Stimulated activated CD4-positive, alpha-beta T cell treated with anti-CD3 and anti-CD28 coated beads, Interleukin-15, amount 100 ng/mL, for 1 hour (primary cell): ENCODE measurements at regions not wholly inside any gene's neighbourhood (a gene's known extent, or its start where the extent isn't known, plus 50 kb on each side); places are given as distances from the start of the nearest gene placed in this dataset.
"Not testable (repeated sequence)": the region's sequence is repeated elsewhere in the genome, so short reads cannot be mapped to it uniquely, and the experiment has no call there.

Source experiments
- DNase-seq, 2 donors: peaks; one replicate each; pipeline ENCODE4 v3.0.0-alpha.2; 2020; ENCODE audit warnings: low read depth in 1 of 2, low spot score in 1 of 2

DNA sequence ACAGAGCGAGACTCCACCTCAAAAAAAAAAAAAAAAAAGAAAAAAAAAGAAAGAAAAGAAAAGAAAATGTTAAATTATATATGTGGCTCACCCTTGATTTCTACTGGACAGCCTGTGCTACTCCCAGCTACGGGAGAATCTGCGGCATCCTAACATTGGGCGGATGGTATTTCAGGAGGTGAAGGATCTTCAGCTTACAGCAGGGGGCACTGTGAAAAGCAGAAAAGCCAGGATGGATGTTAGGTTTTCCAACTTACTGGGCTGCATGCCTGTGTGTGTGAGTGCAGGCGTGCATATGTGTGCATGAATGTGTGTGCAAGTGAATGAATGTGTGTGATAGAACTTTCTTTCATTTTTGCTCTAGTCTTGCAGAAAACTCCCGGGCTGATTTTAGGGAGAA is 1066.5 kb downstream of the TYW1 start:
- no peak for DNase-seq

DNA sequence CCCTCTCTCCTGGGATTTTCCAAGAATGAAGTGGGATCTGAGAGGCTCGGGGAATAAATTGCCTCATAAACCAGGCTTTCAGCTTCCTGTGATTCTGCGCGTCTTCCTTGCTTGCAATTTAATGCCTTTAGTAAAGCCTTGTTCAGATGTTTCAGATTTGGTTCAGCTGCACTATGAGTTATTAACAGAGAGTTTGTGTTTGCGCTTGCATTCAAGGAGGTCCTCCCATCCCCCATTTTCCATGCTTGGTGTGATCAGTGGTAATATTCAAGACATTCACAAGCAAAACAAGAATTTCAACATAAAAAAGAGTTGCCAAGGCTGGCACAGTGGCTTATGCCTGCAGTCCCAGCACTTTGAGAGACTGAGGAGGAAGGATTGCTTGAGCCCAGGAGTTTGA is 1068.9 kb downstream of the TYW1 start:
- no peak for DNase-seq

DNA sequence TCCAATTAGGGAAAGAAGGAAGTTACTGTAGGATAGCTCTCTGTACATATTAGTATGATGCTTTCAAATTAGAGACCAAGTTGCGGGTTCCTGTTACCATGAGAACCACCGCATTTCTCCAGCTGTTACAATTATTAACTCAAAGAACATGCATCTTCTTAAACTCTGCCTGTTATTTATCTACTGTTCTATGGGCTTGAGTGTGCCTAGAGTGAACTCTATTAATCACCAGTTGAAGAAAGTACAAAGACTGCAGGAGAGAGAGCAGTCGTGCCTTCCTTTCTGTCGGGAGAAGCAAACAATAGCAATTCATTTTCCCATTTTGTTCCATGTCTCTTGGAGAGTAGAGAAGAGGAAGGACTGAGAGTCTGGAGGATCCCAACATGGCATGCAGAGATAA is 1071.2 kb downstream of the TYW1 start:
- DNase-seq: no peak

DNA sequence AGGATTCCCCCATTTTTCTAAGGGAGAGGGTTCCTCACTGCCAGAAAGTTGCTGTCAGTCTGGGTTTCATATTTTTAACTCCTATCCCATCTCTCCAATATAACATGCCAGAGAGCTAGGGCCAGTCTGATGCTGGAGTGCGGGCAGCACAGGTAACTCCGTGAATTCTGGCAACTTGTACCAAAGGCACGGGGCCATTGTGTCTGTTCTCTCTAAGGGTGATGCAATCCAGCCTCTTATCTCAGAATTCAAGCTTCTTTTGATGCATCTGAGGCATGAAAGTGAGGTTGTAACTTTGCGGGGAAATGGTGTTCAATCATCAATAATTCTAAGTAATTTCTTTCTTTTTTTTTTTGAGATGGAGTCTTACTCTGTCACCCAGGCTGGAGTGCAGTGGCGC is 1074.4 kb downstream of the TYW1 start:
- DNase-seq: no peak

DNA sequence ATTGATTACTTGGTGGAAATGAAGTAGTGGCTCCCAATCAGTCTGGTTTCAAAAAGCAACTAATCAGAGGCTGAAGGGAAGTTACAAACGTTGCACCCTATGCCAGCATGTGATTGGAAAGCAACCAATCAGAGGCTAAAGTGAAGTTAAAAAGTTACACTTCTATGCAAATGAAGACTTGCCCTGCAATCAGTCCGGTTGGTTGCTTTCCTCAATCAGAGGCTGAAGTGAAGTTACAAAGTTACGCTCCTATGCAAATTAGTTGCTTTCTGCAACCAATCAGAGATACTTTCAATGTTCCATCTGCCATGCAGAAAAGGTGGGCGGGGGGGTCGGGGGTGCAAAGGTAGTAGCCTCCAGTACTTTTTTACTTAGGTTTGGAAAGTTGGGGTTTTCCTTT is 1077.1 kb downstream of the TYW1 start:
- DNase-seq: no peak

DNA sequence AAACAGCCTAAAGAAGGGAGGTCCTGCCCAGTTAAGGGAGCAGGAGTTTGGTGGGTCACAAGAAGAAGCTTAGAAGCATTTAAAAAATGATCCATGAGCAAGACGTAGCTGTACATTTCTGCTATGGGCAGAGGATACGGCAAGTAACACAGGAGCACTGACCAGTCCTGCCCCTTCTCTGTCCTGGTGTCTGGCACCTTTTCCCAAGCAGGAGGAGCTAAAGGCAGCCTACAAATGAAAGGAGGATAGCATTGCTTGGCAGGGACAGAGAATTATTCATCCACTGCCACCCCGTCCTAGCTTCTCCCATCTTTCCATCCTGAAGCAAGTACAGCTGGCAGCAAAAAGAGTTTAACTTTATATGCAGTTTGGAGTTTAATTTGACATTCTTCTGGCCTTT is 1077.6 kb downstream of the TYW1 start:
- DNase-seq: no peak

DNA sequence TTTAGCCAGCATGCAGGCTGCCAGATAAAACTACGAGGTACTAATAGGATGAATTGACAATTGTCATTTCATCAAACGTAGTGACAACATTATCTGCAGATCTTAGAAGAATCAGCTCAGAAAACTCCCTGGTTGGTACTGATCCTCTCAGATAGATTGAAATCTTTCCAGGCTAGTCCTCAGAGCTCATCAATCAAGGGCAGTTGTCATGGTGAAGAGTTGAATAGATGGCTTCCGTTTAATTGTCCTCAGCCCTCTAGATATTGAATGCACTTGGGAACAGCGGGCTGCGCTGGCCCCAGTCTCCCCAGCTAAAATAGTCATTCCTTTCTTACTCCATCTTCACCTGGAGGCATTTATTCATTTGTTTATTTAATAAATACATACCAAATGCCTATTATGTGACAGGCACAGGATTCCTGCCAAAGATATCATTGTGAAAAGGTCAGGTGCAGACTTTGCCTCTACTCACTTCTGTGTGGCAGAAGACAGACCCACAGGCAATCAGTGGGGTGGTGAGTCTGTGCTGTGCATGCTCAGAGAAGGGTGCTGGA is 1081.6 kb downstream of the TYW1 start:
- no peak for DNase-seq

DNA sequence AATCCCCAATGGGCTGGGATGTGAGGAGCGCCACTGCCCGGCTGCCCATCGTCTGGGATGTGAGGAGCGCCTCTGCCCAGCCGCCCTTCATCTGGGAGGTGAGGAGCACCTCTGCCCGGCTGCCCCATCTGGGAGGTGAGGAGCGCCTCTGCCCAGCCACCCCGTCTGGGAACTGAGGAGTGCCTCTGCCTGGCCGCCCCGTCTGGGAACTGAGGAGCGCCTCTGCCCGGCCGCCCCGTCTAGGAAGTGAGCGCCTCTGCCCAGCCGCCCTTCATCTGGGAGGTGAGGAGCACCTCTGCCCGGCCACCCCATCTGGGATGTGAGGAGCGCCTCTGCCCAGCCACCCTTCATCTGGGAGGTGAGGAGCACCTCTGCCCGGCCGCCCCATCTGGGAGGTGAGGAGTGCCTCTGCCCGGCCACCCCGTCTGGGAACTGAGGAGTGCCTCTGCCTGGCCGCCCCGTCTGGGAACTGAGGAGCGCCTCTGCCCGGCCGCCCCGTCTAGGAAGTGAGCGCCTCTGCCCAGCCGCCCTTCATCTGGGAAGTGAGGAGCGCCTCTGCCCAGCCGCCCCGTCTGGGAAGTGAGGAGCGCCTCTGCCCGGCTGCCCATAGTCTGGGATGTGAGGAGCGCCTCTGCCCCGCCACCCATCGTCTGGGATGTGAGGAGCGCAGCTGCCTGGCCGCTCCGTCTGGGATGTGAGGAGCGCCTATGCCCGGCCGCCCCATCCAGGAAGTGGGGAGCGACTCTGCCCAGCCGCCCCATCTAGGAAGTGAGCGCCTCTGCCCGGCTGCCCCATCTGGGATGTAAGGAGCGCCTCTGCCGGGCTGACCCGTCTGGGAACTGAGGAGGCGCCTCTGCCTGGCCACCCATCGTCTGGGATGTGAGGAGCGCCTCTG is 1085.7 kb downstream of the TYW1 start:
- DNase-seq: not testable (repeated sequence)

DNA sequence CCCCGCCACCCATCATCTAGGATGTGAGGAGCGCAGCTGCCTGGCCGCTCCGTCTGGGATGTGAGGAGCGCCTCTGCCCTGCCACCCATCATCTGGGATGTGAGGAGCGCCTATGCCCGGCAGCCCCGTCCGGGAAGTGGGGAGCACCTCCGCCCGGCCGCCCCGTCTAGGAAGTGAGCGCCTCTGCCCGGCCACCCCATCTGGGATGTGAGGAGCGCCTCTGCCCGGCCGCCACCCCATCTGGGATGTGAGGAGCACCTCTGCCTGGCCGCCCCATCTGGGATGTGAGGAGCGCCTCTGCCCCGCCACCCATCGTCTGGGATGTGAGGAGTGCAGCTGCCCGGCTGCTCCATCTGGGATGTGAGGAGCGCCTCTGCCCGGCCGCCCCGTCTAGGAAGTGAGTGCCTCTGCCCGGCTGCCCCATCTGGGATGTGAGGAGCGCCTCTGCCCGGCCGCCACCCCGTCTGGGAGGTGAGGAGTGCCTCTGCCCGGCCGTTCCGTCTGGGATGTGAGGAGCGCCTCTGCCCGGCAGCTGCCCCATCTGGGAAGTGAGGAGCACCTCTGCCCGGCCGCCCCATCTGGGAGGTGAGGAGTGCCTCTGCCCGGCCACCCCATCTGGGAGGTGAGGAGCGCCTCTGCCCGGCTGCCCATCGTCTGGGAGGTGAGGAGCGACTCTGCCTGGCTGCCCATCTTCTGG is 1086.5 kb downstream of the TYW1 start:
- not testable (repeated sequence) for DNase-seq

DNA sequence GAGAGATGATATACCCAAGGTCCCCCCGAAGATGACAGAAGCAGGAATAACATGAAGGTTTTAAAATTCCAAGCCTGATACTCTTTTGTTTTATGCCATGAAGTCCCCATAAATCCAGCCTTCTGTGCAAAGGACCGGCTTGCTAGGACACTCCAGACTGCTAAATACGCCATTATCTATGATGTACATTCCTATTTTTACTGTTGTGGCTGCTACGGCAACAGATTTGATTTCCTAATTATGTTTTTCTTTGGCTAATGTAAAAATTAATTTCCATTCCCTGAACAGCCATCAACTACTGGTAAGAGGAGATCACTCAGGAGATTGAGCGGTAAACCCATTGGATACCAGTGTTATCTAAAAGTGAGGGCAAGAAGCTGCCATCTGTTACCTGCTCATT is 1090.8 kb downstream of the TYW1 start:
- no peak for DNase-seq

DNA sequence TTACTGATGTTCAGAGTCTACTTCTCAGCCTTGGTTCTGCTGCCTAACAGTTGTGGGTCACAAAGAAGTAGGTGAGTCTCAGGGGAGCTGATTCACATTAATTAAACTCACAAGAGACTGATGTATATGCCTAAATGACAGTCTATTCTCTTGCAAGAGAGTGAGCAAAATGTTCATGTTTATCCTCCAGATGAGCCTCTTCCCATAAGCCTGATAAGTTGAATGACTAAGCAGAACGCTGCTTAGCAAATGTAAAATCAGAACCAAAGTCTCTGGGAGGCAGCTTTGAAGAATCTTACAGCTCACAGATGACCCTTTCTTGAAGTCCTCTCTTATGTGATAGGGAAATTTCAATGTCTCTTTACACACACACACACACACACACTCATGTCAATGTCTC is 1092.2 kb downstream of the TYW1 start:
- no peak for DNase-seq

DNA sequence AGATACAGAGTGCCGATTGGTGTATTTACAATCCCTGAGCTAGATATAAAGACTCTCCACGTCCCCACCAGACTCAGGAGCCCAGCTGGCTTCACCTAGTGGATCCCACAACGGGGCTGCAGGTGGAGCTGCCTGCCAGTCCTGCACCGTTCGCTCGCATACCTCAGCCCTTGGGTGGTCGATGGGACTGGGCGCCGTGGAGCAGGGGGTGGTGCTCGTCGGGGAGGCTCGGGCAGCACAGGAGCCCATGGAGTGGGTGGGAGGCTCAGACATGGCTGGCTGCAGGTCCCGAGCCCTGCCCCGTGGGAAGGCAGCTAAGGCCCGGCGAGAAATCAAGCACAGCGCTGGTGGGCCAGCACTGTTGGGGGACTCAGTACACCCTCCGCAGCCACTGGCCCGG is 1093.6 kb downstream of the TYW1 start:
- DNase-seq: not testable (repeated sequence)

DNA sequence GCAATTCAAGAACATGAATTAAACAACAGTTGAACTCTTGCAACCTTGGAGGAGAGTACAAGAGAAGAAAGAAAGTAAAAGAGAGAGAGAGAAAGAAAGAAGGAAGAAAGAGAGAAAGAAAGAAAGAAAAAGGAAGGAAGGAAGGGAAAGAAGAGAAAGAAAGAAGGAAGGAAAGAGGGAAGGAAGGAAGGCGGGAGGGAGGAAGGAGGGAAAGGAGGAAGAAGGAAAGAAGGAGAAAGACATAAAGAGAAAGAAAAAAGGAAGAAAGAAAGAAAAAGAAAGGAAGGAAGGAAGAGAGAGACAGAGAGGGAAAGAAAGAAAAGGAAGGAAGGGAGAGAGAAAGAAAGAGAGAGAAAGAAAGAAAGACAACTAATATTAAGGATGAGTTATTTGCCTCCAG is 1106.7 kb downstream of the TYW1 start:
- DNase-seq: no peak

DNA sequence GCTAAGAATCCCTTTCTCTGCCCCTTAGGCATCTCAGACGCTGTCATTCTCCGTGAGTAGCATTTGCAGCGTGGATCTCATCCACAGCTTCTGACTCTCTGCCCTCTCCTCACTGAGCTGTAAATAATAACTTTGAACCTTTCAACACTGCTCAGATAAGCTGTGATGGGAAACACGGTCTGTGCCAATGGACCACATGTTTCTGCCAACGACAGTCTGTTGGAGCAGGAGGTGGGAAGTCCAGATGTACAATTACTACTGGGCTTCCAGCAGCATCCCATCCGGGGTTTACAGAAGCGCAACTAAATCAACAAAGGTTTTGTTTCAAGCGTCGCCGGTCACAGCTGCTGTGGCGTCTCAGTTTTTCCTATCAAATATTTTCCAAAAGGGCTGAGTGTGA is 1110.6 kb downstream of the TYW1 start:
- no peak for DNase-seq

DNA sequence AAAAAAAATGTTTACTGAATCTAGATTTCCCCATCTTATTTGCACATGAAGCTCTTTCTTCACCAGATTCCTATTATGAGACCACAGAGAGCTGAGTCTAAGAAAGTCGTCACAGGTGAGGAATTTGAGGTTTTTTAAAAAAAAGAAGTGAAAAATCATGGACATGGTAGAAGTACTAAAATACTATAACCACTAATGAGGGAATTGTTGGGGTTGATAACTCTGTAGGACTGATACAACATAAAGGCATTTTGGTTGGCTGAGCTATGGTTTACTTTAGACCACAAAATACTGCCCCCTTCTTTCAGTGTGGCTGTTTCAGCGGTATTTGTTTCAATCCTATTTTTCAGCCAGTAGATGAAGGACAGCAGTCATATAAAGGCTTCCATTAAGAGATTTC is 1111.3 kb downstream of the TYW1 start:
- DNase-seq: no peak

DNA sequence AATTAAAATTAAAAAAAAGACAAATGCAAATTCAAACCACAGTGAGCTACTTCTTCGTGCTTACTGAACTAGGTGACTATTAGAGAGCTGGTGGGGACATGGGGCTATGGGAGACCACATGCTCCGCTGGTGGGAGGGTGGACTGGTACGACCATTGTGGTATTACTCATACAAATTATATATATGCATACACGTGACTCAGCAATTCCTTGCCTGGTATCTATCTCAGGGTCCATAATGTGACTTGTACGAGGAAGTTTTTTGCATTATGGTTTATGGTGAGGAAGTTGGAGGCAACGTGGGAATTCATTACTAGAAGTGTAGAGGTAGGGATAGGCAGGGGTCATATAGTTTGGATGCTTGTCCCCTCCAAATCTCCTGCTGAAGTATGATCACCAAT is 1112.7 kb downstream of the TYW1 start:
- no peak for DNase-seq

DNA sequence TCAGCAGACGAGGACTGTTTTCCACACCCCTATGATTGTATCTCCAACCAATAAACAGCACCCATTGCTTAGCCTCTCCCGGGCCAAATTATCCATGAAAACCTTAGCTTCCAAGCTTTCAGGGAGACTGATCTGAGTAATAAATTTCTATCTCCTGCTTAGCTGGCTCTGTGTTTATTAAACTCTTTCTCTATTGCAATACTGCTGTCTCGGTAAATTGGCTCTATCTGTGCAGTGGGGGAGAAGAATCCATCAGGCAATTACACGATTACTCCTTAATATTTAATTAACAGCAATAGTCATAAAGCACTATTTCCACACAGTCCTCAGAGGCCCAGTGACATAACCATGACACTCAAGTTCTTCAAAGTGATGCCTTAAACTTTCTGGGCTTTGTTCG is 1122.8 kb downstream of the TYW1 start:
- no peak for DNase-seq

DNA sequence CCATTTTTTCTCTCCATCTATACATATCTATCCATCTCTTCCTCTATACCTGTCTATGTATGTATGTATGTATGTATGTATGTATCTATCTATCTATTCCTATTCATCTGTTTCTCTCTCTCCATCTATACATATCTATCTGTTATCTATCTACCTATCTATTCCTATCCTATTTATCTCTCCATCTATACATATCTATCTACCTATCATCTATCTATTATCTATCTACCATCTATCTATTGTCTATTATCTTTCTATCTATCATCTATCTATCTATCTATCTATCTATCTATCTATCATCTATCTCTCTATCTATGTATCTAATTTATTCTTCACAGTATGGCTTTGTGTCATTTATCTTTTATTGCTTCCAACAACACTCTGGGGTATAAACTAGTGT is 1124.4 kb downstream of the TYW1 start:
- DNase-seq: no peak

DNA sequence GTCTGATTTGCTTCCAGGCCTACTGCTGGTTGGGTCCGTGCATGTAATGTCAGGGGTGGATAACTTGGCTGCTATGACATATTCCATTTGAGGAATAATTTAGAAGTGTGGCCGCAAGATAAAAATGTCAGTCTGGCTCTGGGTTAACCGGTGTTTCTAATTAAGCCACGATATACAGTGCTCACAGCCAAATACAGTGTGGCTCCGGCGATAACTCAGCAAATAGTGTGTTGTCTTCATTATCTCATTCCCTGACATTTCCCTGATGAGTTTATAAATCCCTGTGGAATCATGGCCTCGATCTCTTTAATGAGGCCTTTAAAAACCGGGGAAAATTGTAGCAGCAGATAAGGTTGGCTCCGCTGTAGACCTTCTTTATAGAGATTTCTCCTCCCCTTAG is 1125.0 kb downstream of the TYW1 start:
- DNase-seq: no peak

DNA sequence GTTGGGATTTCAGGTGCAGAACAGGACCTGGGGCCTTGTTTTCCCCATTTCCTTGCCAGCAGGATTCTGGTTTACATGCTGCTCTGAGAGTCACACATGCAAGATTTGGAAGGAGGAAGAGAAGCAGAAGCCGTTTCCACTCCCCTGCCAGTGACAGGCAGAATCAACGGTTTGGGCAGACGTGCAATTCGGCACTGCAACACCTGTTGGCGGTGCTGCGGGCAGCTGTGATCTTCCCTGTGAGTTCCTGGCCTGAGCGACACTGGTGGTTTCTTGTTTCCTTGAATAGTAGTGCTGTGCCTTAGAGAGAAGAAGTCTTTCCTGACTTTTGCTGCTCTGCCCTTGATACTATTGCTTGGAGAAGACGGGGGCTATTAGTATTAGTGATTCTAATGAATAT is 1126.2 kb downstream of the TYW1 start:
- no peak for DNase-seq

DNA sequence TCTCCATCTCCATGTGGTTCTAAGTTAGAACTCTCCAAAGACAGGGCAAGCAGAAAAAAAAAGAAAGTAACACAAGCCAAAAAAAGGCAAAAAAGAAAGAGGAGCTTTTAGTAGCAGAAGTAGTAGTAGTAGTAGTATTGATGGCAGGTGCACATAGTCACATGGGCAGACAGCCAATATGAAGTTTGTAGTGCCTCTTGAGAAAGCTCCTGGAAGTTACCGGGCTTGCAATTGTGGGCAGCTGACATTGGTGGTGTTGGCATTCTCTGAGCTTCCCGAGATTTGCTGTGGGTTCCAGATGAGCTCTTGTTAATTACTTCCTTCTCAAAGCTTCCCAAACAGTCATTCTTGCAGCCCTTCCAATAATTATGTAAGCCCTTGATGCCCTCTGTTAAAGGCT is 1128.5 kb downstream of the TYW1 start:
- no peak for DNase-seq

DNA sequence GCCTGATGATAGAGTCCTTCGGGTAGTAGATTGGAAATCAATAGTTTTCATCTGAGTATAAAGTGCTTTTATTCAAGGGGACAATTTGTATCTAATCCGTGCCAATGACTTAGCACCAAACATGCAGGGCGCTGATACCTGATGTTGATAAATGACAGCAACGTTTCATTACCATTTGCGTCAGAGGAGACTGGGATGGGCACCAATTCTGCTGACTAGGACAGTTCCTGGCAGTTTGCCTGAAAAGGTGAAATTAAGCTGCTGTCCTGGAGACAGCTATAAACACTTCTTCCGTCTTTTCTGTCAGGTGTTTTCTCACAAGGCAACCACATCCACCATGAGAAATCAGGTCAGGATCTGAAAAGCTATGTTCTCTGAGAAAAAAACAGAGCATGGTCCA is 1136.4 kb downstream of the TYW1 start:
- no peak for DNase-seq
